IMR-90 (cell line): ENCODE measurements at regions not wholly inside any gene's neighbourhood (a gene's known extent, or its start where the extent isn't known, plus 50 kb on each side); places are given as distances from the start of the nearest gene placed in this dataset.

Experiments used
- CEBPB ChIP-seq: IDR thresholded peaks from 2 replicates; pipeline ENCODE4 v1.6.1; 2012; ENCODE audit warnings: low read depth, low read length, improper control_type of control experiment
- CTCF ChIP-seq: conservative IDR thresholded peaks from 2 replicates; pipeline ENCODE4 v1.5.1; 2012; ENCODE audit warnings: mild to moderate bottlenecking, low read depth, low read length, improper control_type of control experiment
- MAFK ChIP-seq: IDR thresholded peaks from 2 replicates; pipeline ENCODE4 v1.6.1; 2012; ENCODE audit warnings: low read depth, low read length, improper control_type of control experiment
- POLR2A ChIP-seq: IDR thresholded peaks from 2 replicates; pipeline ENCODE4 v1.6.1; 2012; ENCODE audit warnings: mild to moderate bottlenecking, low read depth, low read length

DNA sequence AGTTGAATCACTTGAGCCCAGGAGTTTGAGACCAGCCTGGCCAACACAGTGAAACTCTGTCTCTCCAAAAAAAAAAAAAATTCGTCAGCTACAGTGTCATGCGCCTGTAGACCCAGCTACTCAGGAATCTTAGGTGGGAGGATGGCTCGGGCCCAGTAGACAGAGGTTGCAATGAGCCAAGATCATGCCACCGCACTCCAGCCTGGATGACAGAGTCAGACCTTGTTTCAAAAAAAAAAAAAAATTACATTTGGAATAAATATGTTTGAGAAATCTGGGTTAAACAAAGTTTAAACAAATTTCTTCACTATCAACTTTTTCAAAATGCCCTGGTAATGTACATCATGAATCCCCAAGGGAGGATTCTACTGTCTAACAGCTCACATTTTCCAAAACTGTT lies 187.0 kb upstream of the RASSF8 start:
- no peak for TF ChIP-seq CTCF
- TF ChIP-seq MAFK, result no peak
- TF ChIP-seq CEBPB, result no peak
- no peak for TF ChIP-seq POLR2A
